ENCODE measurements at regions not wholly inside any gene's neighbourhood (a gene's known extent, or its start where the extent isn't known, plus 50 kb on each side); places are given as distances from the start of the nearest gene placed in this dataset.
"Not testable (repeated sequence)": the region's sequence is repeated elsewhere in the genome, so short reads cannot be mapped to it uniquely, and the experiment has no call there.

- no peak for DNase-seq
Measured at GRCh38 chr2:184268900-184269477, 329.3 kb upstream of the ZNF804A start.

- no peak for DNase-seq
Measured at GRCh38 chr2:184270660-184271059, 327.7 kb upstream of the ZNF804A start.

- no peak for DNase-seq
Measured at GRCh38 chr2:184272056-184272455, 326.3 kb upstream of the ZNF804A start.

- DNase-seq, result no peak
Measured at GRCh38 chr2:184294831-184295230, 303.5 kb upstream of the ZNF804A start.

- DNase-seq, result no peak
Measured at GRCh38 chr2:184297085-184297484, 301.2 kb upstream of the ZNF804A start.

- no peak for DNase-seq
Measured at GRCh38 chr2:184302506-184302905, 295.8 kb upstream of the ZNF804A start.

GRCh38 chr2:184304006-184304405 is 294.3 kb upstream of the ZNF804A start:
- no peak for DNase-seq

- DNase-seq, result no peak
Measured at GRCh38 chr2:184305105-184305504, 293.2 kb upstream of the ZNF804A start.

GRCh38 chr2:184308706-184309105 is 289.6 kb upstream of the ZNF804A start:
- no peak for DNase-seq

- no peak for DNase-seq
Measured at GRCh38 chr2:184312970-184313369, 285.4 kb upstream of the ZNF804A start.

GRCh38 chr2:184314829-184315228 is 283.5 kb upstream of the ZNF804A start:
- no peak for DNase-seq

- DNase-seq, result no peak
Measured at GRCh38 chr2:184316921-184317320, 281.4 kb upstream of the ZNF804A start.

- DNase-seq, result no peak
Measured at GRCh38 chr2:184322615-184323014, 275.7 kb upstream of the ZNF804A start.

GRCh38 chr2:184326066-184326465 is 272.3 kb upstream of the ZNF804A start:
- DNase-seq, result no peak

GRCh38 chr2:184327805-184328204 is 270.5 kb upstream of the ZNF804A start:
- not testable (repeated sequence) for DNase-seq

- not testable (repeated sequence) for DNase-seq
Measured at GRCh38 chr2:184330561-184330960, 267.8 kb upstream of the ZNF804A start.

GRCh38 chr2:184336688-184337087 is 261.6 kb upstream of the ZNF804A start:
- no peak for DNase-seq

- DNase-seq, result no peak
Measured at GRCh38 chr2:184338771-184339170, 259.6 kb upstream of the ZNF804A start.

- DNase-seq, result no peak
Measured at GRCh38 chr2:184339966-184340365, 258.4 kb upstream of the ZNF804A start.

GRCh38 chr2:184346338-184346862 is 251.9 kb upstream of the ZNF804A start:
- DNase-seq, result no peak

- no peak for DNase-seq
Measured at GRCh38 chr2:184351126-184351525, 247.2 kb upstream of the ZNF804A start.

GRCh38 chr2:184357033-184357432 is 241.3 kb upstream of the ZNF804A start:
- no peak for DNase-seq

- DNase-seq, result no peak
Measured at GRCh38 chr2:184359379-184359778, 238.9 kb upstream of the ZNF804A start.

GRCh38 chr2:184363213-184363612 is 235.1 kb upstream of the ZNF804A start:
- no peak for DNase-seq

- DNase-seq, result no peak
Measured at GRCh38 chr2:184367211-184367610, 231.1 kb upstream of the ZNF804A start.

Data from CD4-positive, alpha-beta T cell treated with Interleukin-4 for 1 hour (primary cell).